Breast epithelium (tissue), 3 donors: ENCODE measurements at regions not wholly inside any gene's neighbourhood (a gene's known extent, or its start where the extent isn't known, plus 50 kb on each side); places are given as distances from the start of the nearest gene placed in this dataset.

Experiments
- POLR2A ChIP-seq: fragments of 450-650 bp; IDR thresholded peaks from one replicate; pipeline ENCODE4 v1.6.1; 2016; ENCODE audit warnings: antibody characterized with exemption, mild to moderate bottlenecking, moderate library complexity
- POLR2AphosphoS5 ChIP-seq, 3 donors: sonication (generic); formaldehyde crosslinking; IDR thresholded peaks; one replicate each; pipeline ENCODE4 v1.6.1; 2017; ENCODE audit warnings: antibody characterized with exemption in 3 of 3
- TF ChIP-seq, protein P1 (sequence below), 3 donors: fragments of 450-650 bp; IDR thresholded peaks; one replicate each; pipeline ENCODE4 v1.5.1; 2016 to 2017; ENCODE audit warnings: antibody characterized with exemption in 3 of 3, mild to moderate bottlenecking in 3 of 3, moderate library complexity in 3 of 3

- TF ChIP-seq, protein P1, sequence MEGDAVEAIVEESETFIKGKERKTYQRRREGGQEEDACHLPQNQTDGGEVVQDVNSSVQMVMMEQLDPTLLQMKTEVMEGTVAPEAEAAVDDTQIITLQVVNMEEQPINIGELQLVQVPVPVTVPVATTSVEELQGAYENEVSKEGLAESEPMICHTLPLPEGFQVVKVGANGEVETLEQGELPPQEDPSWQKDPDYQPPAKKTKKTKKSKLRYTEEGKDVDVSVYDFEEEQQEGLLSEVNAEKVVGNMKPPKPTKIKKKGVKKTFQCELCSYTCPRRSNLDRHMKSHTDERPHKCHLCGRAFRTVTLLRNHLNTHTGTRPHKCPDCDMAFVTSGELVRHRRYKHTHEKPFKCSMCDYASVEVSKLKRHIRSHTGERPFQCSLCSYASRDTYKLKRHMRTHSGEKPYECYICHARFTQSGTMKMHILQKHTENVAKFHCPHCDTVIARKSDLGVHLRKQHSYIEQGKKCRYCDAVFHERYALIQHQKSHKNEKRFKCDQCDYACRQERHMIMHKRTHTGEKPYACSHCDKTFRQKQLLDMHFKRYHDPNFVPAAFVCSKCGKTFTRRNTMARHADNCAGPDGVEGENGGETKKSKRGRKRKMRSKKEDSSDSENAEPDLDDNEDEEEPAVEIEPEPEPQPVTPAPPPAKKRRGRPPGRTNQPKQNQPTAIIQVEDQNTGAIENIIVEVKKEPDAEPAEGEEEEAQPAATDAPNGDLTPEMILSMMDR (IDR thresholded peaks at IDR 0.05): no peak
- no peak for TF ChIP-seq POLR2AphosphoS5 (IDR thresholded peaks at IDR 0.05)
- no peak for TF ChIP-seq POLR2A
Measured at GRCh38 chr9:22206833-22207232, 197.7 kb upstream of the CDKN2B start.
